ENCODE measurements at regions not wholly inside any gene's neighbourhood (a gene's known extent, or its start where the extent isn't known, plus 50 kb on each side); places are given as distances from the start of the nearest gene placed in this dataset.

- TF ChIP-seq BATF2 (CRISPR knock-in tag; IDR thresholded peaks at IDR 0.05): no peak
- TF ChIP-seq ZNF317 (CRISPR knock-in tag; IDR thresholded peaks at IDR 0.05): peak; percentile 67; the same call in 1 of the 2 replicates
- TF ChIP-seq E2F5 (CRISPR knock-in tag; conservative IDR thresholded peaks at IDR 0.05): no peak
- 0 out of 2 replicates have a peak, but pooled peaks have one; percentile 65 for TF ChIP-seq NFKB2 (CRISPR knock-in tag; IDR thresholded peaks at IDR 0.05; ENCODE audit: borderline replicate concordance)
- TF ChIP-seq KMT2A (CRISPR knock-in tag; IDR thresholded peaks at IDR 0.05): 0 out of 2 replicates have a peak, but pooled peaks have one; percentile 27
- peak; percentile 74 for TF ChIP-seq CTCF (CRISPR knock-in tag; IDR thresholded peaks at IDR 0.05)
- peak; percentile 55; the same call in 1 of the 2 replicates for TF ChIP-seq SIN3A (IDR thresholded peaks at IDR 0.05; ENCODE audit: borderline replicate concordance, low read depth, low read length)
- peak; percentile 37; the same call in 1 of the 2 replicates for TF ChIP-seq ETV5 (CRISPR knock-in tag; IDR thresholded peaks at IDR 0.05; ENCODE audit: borderline replicate concordance)
- TF ChIP-seq ZBTB25 (CRISPR knock-in tag; IDR thresholded peaks at IDR 0.05): no peak
- TF ChIP-seq ZFY (CRISPR knock-in tag; IDR thresholded peaks at IDR 0.05): peak; percentile 84
- TF ChIP-seq UBTF (CRISPR knock-in tag; IDR thresholded peaks at IDR 0.05): peak; percentile 79
- no peak for TF ChIP-seq ZNF646 (CRISPR knock-in tag; IDR thresholded peaks at IDR 0.05)
- TF ChIP-seq FOSL2 (CRISPR knock-in tag; IDR thresholded peaks at IDR 0.05): peak; percentile 93
- TF ChIP-seq NCOR1 (IDR thresholded peaks at IDR 0.05; ENCODE audit: borderline replicate concordance, low read length): no peak
- TF ChIP-seq ZNF550 (CRISPR knock-in tag; IDR thresholded peaks at IDR 0.05; ENCODE audit: borderline replicate concordance): peak; percentile 24; the same call in 1 of the 2 replicates
Measured at GRCh38 chr1:109823543-109824348, 60.0 kb upstream of the EPS8L3 start (continued).
